HG02943 (cell line): ENCODE measurements at regions not wholly inside any gene's neighbourhood (a gene's known extent, or its start where the extent isn't known, plus 50 kb on each side); places are given as distances from the start of the nearest gene placed in this dataset.
"Not testable (repeated sequence)": the region's sequence is repeated elsewhere in the genome, so short reads cannot be mapped to it uniquely, and the experiment has no call there.

Source experiments
- ATAC-seq: cut with Tn5 transposase; IDR thresholded peaks from one replicate; pipeline ENCODE4 v1.9.1; 2021; ENCODE audit warnings: mild to moderate bottlenecking, low read depth, moderate library complexity; ENCODE audit not compliant: unreplicated experiment

GRCh38 chr3:159487304-159487703 lies 501.3 kb upstream of the IL12A start:
- ATAC-seq, result no peak

DNA sequence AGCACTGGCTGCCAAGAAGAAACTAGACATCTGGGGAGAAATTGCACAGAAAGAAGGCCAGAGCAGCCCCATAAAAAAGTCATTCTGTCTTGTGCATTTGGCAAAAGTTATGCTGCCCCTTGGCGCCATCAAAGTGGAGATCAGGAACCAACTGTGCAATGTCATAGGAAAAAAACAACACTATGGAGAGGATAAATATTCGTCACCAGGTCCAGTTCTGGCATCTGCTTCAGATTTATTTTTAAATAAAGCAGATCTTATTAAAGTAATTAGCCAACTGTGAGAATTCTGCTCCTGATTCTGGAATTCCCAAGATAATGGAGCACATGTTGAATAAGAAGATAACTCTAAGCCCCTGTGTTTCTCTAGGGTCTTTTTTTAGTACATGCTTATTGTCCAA lies 500.0 kb upstream of the IL12A start:
- no peak for ATAC-seq

DNA sequence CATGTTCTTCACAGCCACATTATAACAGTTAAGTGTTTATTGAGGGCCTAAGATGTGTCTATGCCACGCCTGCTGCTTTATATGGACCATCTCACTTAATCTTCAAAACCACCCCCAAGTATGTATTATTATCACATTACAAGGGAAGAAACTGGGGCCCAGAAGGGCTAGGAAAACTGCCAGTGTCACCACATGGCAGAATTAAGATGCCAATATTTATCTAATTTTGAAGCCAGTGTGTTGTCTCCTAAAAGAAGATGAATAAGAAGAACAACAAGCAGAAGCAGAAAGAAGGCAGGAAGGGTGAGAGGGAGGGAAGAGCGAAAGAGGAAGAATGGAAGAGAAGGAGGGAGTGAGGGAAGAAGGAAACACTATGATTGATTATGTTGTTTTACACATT lies 491.3 kb upstream of the IL12A start:
- no peak for ATAC-seq

GRCh38 chr3:159499031-159499793 lies 489.4 kb upstream of the IL12A start:
- ATAC-seq, result no peak

- ATAC-seq, result no peak
These were observed 487.6 kb upstream of the IL12A start for GRCh38 chr3:159501029-159501428.

GRCh38 chr3:159502986-159503385 lies 485.6 kb upstream of the IL12A start:
- no peak for ATAC-seq

- not testable (repeated sequence) for ATAC-seq
These were observed 477.6 kb upstream of the IL12A start for GRCh38 chr3:159510988-159511387.

- no peak for ATAC-seq
These were observed 475.2 kb upstream of the IL12A start for GRCh38 chr3:159513444-159513843.

- no peak for ATAC-seq
These were observed 474.7 kb upstream of the IL12A start for GRCh38 chr3:159513867-159514380.

GRCh38 chr3:159517105-159517504 lies 471.5 kb upstream of the IL12A start:
- ATAC-seq, result no peak

DNA sequence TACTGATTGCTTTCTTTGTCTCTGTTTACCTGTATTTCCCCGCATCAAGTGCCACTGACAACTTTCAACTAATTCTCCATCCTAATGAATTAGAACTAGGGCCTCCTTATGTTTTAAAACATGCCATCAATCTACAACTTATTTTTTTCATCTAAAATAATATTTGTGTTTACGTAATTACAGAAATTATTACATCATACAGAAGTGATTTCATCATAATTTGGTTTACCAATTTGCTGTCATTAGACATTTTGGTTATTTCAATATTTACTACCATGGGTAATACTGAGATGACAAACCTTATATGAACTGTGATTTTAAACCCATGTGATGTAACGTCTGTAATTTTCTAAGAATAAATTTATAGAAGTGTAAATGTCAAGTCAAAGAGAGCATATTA lies 468.0 kb upstream of the IL12A start:
- no peak for ATAC-seq

- ATAC-seq, result no peak
These were observed 466.4 kb upstream of the IL12A start for GRCh38 chr3:159522276-159522675.

GRCh38 chr3:159528251-159528895 lies 460.3 kb upstream of the IL12A start:
- no peak for ATAC-seq

- ATAC-seq, result no peak
These were observed 456.1 kb upstream of the IL12A start for GRCh38 chr3:159532577-159532976.

GRCh38 chr3:159534496-159534895 lies 454.1 kb upstream of the IL12A start:
- ATAC-seq, result no peak

- no peak for ATAC-seq
These were observed 451.8 kb upstream of the IL12A start for GRCh38 chr3:159536876-159537275.

DNA sequence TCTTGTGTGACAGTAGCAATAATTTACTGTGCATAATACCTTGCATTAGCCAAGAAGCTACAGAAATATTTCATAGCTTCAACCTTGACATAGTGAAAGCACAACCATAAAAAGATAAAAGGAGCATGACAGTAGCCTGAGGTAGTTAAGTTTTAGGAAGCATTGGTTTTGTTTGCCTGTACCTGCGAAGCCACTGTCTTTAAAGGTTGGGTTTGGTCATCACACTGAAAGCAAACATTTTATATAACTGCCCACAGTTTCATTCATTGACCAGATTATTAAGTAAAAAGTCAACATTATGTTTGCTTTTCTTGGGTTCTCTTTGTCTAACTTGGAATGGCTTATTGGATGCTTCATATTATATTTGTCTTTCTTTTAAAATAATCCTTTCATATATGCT lies 450.1 kb upstream of the IL12A start:
- no peak for ATAC-seq

DNA sequence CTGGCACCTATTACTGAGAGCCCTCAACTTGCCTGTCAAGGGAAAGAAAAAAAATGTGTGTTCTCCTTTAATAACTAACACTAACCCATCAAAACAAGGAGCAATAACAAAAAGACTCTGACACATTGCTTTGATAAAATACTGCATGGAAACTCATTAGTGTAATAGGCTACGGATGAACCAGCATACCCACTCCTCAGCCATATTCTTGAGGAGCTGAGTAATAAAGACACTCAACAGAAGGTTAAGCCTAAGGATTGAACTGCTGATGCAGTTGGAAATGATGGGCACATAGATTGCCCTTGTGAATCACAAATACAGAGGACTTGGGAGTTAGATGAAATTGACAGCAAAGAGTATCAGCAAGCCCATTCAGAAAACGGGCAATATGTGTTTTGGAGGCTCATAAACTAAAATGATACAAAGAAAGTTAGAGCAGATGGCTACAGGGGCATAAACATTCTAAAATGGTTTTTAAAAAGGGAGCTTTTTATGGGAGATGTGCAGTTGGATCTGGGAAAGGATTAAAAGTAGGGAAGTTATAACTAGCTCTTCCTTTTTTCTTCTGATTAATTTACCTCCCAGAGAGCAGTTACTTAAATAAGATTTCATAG lies 447.6 kb upstream of the IL12A start:
- ATAC-seq, result no peak

- ATAC-seq, result no peak
These were observed 439.8 kb upstream of the IL12A start for GRCh38 chr3:159548675-159549335.

- ATAC-seq, result no peak
These were observed 433.4 kb upstream of the IL12A start for GRCh38 chr3:159555205-159555604.

DNA sequence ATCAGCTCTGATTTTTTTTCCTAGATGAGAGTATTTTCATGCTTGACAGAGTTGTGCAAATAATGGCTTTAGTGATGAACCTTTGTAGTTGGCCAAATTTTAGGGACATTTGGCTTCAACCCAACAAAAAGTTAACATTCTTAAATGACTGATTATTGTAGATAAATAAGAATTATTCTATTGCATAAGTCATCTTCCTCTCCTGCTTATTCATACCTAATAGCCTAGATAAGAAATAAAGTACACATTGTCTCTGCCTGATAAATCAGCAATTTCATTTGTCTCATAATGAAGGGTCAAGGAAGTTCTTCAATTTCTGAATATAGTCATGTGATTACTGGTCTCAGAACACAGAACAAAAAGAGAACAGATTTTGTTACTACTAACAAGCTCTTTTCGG lies 428.9 kb upstream of the IL12A start:
- ATAC-seq, result no peak
